ENCODE measurements at regions not wholly inside any gene's neighbourhood (a gene's known extent, or its start where the extent isn't known, plus 50 kb on each side); places are given as distances from the start of the nearest gene placed in this dataset.
"Not testable (repeated sequence)": the region's sequence is repeated elsewhere in the genome, so short reads cannot be mapped to it uniquely, and the experiment has no call there.

DNA sequence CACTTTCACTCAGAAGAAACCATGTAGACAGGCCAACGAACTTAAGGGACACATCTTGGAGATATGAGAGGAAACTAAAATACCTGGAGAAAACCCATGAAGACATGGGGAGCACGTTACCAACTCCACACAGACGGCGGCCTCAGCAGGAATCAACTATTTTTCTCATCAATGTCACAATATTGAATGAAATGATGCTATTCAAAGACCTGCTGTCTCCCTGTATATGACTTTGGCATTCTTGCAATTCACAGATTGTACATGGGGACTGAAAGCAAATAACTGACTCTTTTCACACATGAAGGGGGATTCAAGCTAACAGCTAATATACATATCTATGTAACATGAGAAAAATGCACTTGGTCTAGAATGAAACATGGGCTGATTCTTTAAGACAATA lies 869.0 kb downstream of the NXPH1 start:
- no peak for TF ChIP-seq CTCF (IDR thresholded peaks at IDR 0.05; ENCODE audit: low read depth, low read length)
- H3K4me3 ChIP-seq (ENCODE audit: low read depth, low read length) = no peak overlapping the region

DNA sequence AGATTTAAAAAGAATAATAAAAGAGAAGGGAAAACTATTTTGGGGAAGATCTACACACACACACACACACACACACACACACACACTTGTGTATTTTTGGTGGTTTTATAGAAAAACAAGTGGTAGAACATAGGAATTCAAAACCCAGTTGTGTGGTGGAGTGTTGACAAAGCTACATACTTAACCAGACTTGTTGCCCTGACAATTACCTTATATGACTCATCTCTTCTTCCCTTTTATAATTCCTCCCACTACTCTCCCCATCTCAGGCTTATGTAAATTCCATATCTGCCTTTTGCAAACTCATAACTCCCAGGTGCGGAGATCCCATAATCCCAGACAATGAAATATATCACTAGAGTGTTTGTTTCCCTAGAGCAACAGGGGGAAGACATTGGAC lies 873.7 kb downstream of the NXPH1 start:
- TF ChIP-seq CTCF (IDR thresholded peaks at IDR 0.05; ENCODE audit: low read depth, low read length) = no peak
- H3K4me3 ChIP-seq (ENCODE audit: low read depth, low read length) = no peak overlapping the region

DNA sequence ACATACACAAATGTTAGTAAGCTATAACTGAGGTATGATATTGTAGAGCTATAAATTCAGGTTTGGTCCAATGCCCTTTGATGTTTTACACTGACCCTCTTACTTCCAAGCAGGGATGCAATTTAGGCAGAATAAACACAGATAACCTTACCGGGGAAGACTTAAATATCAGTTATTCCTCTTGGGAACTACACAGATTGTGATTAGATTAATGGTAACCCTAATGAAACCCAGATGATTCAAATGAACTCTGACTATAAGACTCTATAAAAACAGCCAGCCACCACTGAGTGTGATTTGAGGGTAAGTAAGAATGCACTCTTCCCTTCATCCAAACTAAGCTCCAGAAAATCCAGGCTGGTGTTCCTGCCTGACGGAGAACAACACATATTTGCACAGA lies 891.1 kb downstream of the NXPH1 start:
- no peak overlapping the region for H3K4me3 ChIP-seq (ENCODE audit: low read depth, low read length)
- no peak for TF ChIP-seq CTCF (IDR thresholded peaks at IDR 0.05; ENCODE audit: low read depth, low read length)

- no peak for TF ChIP-seq CTCF (IDR thresholded peaks at IDR 0.05; ENCODE audit: low read depth, low read length)
- no peak overlapping the region for H3K4me3 ChIP-seq (ENCODE audit: low read depth, low read length)
Measured at GRCh38 chr7:9328296-9328695, 894.9 kb downstream of the NXPH1 start.

GRCh38 chr7:9349625-9350024 lies 916.2 kb downstream of the NXPH1 start:
- H3K4me3 ChIP-seq (ENCODE audit: low read depth, low read length) = no peak overlapping the region
- TF ChIP-seq CTCF (IDR thresholded peaks at IDR 0.05; ENCODE audit: low read depth, low read length) = no peak

DNA sequence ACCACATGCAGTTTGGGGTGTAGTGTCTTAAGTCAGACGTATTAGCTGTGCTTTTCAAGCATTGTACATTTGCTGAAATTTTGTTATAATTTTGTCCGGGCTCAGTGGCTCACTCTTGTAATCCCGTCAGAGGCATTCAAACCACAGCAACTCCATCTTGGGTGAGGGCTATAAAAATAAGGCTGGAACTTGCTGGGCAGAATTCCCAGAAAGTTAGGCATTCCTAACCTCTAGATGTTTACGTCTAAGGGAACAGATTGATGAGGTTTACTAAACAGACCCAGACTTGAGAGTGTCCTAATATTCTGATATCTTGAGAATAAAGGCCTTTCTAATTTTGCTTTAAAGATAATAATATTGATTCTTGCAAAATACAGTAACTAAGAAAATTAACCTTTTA lies 957.8 kb downstream of the NXPH1 start:
- TF ChIP-seq CTCF (IDR thresholded peaks at IDR 0.05; ENCODE audit: low read depth, low read length) = no peak
- no peak overlapping the region for H3K4me3 ChIP-seq (ENCODE audit: low read depth, low read length)

GRCh38 chr7:9391984-9392383 lies 958.6 kb downstream of the NXPH1 start:
- no peak for TF ChIP-seq CTCF (IDR thresholded peaks at IDR 0.05; ENCODE audit: low read depth, low read length)
- no peak overlapping the region for H3K4me3 ChIP-seq (ENCODE audit: low read depth, low read length)

- not testable (repeated sequence) for H3K4me3 ChIP-seq (ENCODE audit: low read depth, low read length)
Measured at GRCh38 chr7:9404386-9404785, 971.0 kb downstream of the NXPH1 start.
